Mesothelial cell of epicardium (in vitro differentiated cells): ENCODE measurements at regions not wholly inside any gene's neighbourhood (a gene's known extent, or its start where the extent isn't known, plus 50 kb on each side); places are given as distances from the start of the nearest gene placed in this dataset.

Experiments
- DNase-seq, 2 experiments: peaks; one replicate each; pipeline ENCODE4 v3.0.0; 2021; ENCODE audit warnings: low spot score in 2 of 2; ENCODE audit not compliant: unreplicated experiment in 2 of 2
- H3K27ac Mint-ChIP-seq: 2 replicates; pipeline ENCODE4 v1.8.0; 2021; ENCODE audit warnings: mixed read lengths
- H3K27me3 Mint-ChIP-seq: 2 replicates; pipeline ENCODE4 v1.8.0; 2021; ENCODE audit warnings: low read depth, mixed read lengths
- H3K36me3 Mint-ChIP-seq: 2 replicates; pipeline ENCODE4 v1.8.0; 2021; ENCODE audit warnings: mixed read lengths
- H3K4me1 Mint-ChIP-seq: 2 replicates; pipeline ENCODE4 v1.8.0; 2021; ENCODE audit warnings: mixed read lengths
- H3K4me3 Mint-ChIP-seq: 2 replicates; pipeline ENCODE4 v1.8.0; 2021; ENCODE audit warnings: mild to moderate bottlenecking, moderate library complexity, mixed read lengths
- H3K9me3 Mint-ChIP-seq: 2 replicates; pipeline ENCODE4 v1.8.0; 2021; ENCODE audit warnings: mixed read lengths
- TF ChIP-seq, protein P1 (sequence below): fragments of 200-600 bp; sonication (generic); IDR thresholded peaks from one replicate; pipeline ENCODE4 v1.5.0; 2021; ENCODE audit warnings: antibody characterized with exemption; ENCODE audit not compliant: unreplicated experiment

DNA sequence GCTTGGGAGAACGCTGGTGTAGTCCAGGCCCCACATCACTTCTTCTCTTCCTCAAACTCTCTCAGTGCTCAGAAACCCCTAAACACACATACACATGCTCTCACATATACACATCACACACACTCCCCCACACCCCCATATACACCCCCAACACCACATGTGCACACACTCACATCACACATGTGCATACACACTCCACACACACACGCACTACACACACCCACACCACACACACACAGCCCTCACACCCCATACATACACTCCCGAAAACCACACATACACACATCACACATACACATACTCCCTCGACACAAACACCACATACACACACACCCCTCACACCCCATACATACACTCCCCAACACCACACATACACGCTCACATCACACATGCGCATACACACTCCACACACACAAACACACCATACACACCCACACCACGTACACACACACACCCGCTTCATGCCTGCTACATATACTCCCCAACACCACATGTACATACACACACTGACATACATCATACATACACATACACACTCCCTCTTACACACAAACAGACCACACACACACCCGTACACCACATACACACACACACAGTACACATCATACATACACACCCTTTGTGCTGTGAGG, 110.3 kb upstream of the TMEM170B start:
- TF ChIP-seq, protein P1, sequence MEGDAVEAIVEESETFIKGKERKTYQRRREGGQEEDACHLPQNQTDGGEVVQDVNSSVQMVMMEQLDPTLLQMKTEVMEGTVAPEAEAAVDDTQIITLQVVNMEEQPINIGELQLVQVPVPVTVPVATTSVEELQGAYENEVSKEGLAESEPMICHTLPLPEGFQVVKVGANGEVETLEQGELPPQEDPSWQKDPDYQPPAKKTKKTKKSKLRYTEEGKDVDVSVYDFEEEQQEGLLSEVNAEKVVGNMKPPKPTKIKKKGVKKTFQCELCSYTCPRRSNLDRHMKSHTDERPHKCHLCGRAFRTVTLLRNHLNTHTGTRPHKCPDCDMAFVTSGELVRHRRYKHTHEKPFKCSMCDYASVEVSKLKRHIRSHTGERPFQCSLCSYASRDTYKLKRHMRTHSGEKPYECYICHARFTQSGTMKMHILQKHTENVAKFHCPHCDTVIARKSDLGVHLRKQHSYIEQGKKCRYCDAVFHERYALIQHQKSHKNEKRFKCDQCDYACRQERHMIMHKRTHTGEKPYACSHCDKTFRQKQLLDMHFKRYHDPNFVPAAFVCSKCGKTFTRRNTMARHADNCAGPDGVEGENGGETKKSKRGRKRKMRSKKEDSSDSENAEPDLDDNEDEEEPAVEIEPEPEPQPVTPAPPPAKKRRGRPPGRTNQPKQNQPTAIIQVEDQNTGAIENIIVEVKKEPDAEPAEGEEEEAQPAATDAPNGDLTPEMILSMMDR = no peak
- Mint-ChIP-seq H3K36me3 (no peaks in the 10 kb centered on the region), H3K4me1 (peaks cover 36% of the 10 kb centered on the region), H3K9me3 (no peaks in the 10 kb centered on the region), H3K27ac (no peak overlapping the region), H3K4me3 (no peak overlapping the region), H3K27me3 (no peaks in the 10 kb centered on the region)
- DNase-seq = no peak

DNA sequence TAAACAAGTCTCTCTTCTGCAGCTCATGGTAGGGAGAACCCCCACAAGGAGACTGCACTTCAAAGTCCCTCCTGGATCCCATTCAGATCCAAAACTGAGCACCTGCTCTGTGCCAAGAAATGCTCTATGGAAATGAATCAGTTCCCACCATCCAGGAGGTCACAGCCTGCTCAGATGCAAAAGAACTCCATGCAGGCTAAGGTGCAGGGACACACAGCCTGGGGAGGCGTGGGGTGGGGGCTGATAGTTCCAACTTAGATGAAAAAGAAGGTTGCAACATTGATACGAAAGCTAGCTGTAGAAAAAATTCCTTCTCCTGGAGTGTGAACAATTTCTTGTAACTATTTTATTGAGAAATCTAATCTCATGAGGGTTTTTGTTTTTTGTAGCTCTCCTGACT, 111.0 kb upstream of the TMEM170B start:
- peaks cover 36% of the 10 kb centered on the region for H3K4me1 Mint-ChIP-seq
- no peaks in the 10 kb centered on the region for H3K36me3 Mint-ChIP-seq
- DNase-seq = no peak
- no peaks in the 10 kb centered on the region for H3K9me3 Mint-ChIP-seq
- no peaks in the 10 kb centered on the region for H3K27me3 Mint-ChIP-seq
- no peak overlapping the region for H3K27ac Mint-ChIP-seq
- H3K4me3 Mint-ChIP-seq = no peak overlapping the region
- TF ChIP-seq, protein P1 = no peak

DNA sequence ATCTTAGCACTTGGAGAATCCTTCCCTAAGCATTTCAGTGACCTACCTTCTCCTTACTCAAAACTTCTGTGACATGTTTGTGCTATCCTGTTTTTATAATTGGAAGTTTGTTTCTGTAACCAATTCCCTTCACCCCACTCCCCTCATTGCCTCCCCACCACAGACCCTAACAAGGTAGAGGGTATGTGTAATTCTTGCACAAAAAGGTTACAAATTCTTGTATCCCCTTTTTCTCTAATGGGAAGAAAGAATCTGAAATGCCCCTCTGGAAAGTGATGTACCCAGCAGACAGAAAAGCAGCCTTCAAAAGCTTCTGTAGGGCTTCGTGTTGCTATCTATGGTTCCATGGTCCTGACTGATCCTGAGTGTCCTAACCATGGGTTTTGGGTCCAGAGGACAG, 111.7 kb upstream of the TMEM170B start:
- no peaks in the 10 kb centered on the region for H3K36me3 Mint-ChIP-seq
- peaks cover 3% of the 10 kb centered on the region for H3K9me3 Mint-ChIP-seq
- peaks cover 36% of the 10 kb centered on the region for H3K4me1 Mint-ChIP-seq
- no peaks in the 10 kb centered on the region for H3K27me3 Mint-ChIP-seq
- H3K27ac Mint-ChIP-seq = no peak overlapping the region
- no peak for DNase-seq
- TF ChIP-seq, protein P1 = no peak
- no peak overlapping the region for H3K4me3 Mint-ChIP-seq

DNA sequence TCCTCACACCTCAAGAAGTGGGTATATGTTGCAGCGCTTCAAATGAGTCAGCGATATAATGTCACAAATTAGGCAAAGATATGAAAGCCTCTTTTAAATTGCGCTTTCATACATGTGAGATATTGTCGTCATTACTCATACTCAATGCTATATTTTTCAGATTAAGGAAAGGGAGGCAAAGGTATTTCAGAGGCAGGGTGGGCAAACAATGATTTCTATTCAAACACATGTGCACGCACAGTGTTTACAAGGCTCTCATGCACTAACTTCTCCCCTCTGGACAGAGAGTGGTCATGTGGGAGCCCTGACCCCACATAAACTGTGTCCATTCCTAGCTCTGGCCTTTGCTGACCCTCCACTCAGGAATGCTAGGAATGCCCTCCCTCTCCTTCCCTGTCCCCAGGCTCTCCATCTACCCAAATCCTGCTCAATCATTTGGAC, 112.1 kb upstream of the TMEM170B start:
- peaks cover 36% of the 10 kb centered on the region for H3K4me1 Mint-ChIP-seq
- H3K27me3 Mint-ChIP-seq = no peaks in the 10 kb centered on the region

DNA sequence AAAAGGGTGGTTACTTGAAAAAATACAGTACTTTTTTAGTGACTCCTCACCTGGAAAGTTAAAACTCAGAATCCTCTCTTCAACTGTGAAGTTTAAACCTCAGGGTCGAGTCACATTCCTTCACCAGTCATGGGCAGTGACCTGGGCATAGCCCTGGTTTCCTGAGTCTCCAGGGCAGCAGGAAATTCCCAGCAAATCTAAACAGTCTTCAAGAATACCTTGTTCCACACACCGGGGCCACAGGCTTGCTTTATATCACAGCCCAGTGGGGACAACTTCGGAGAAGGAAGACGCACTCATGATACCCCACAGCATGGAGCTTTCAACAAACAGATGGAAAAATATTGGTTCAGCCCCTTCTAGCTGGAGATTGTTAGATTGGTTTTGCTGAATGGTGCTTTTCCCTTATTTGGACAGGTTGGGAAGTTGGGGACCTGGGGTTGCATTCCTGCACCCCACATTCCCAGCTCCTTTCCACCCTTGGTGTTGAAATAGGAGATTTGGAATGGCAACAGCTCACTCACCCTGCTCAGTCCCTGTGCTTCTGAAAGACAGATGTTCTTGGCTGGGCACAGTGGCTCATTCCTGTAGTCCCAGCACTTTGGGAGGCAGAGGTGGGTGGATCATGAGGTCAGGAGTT, 113.0 kb upstream of the TMEM170B start:
- no peaks in the 10 kb centered on the region for H3K27me3 Mint-ChIP-seq
- TF ChIP-seq, protein P1 = no peak
- no peaks in the 10 kb centered on the region for H3K36me3 Mint-ChIP-seq
- H3K27ac Mint-ChIP-seq = no peak overlapping the region
- H3K9me3 Mint-ChIP-seq = peaks cover 9% of the 10 kb centered on the region
- peaks cover 36% of the 10 kb centered on the region for H3K4me1 Mint-ChIP-seq
- no peak for DNase-seq
- no peak overlapping the region for H3K4me3 Mint-ChIP-seq

More for the DNA sequence above, 112.1 kb upstream of the TMEM170B start:
- H3K9me3 Mint-ChIP-seq = peaks cover 7% of the 10 kb centered on the region
- TF ChIP-seq, protein P1 = no peak
- H3K36me3 Mint-ChIP-seq = no peaks in the 10 kb centered on the region
- H3K27ac Mint-ChIP-seq = no peak overlapping the region
- no peak overlapping the region for H3K4me3 Mint-ChIP-seq
- no peak for DNase-seq
